ENCODE measurements at regions not wholly inside any gene's neighbourhood (a gene's known extent, or its start where the extent isn't known, plus 50 kb on each side); places are given as distances from the start of the nearest gene placed in this dataset.

DNA sequence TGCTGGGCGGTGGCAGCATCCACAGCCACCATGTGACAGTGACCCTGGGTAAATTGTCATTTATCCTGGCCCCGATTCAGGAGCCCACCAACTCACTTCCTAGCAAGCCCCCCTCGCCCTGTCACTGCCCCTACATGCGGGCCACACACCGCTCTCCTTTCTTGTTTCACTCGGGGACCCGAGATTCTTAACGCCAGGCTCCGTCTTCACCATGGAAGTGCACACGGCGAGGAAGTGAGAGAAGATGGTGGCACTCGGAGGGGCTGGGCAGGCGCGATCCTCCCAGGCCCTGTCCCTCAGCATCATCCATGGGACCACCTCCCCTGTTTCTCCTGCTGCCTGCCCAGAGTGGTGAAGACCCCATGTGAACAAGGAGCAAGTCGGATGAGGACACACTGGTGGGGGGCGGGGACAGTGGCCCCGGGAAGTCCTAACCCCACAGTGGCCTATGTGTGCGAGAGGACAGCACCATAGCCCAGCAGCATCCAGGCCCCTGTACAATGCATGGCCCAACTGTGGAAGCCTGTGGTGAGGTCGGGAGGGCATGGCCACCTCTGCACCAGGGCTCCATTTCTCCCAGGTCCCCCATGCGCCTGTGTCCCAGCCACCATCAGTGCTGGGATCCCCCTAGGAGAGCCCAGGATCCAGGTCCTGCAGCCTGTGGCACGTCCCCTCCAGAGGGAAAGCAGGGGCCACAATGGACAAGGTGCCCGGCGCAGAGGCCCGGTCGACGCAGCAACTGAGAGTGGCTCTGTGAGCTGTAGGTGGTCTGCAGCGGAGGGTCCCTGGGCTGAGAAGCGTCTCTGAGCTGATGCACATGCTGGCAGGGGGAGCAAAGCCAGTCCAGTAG lies 262.8 kb downstream of the BRD1 start:
- H3K27me3 ChIP-seq (ENCODE audit: control insufficient read depth in 2 of 2, insufficient read depth in 2 of 2, low read length in 2 of 2): no peaks in the 10 kb centered on the region
- no peaks in the 10 kb centered on the region for H3K36me3 ChIP-seq (ENCODE audit: control insufficient read depth in 2 of 2, insufficient read depth in 2 of 2, low read length in 2 of 2)
- H3K9ac ChIP-seq (ENCODE audit: low read depth in 1 of 2, low read length in 2 of 2): no peak overlapping the region
- H3K4me1 ChIP-seq (ENCODE audit: control insufficient read depth in 2 of 2, insufficient read depth in 2 of 2, low read length in 2 of 2): no peaks in the 10 kb centered on the region
- H3K27ac ChIP-seq (ENCODE audit: low read depth in 2 of 2, low read length in 2 of 2): no peak overlapping the region
- no peaks in the 10 kb centered on the region for H3K9me3 ChIP-seq (ENCODE audit: control insufficient read depth in 2 of 2, low read length in 2 of 2)
- no peak overlapping the region for H3K4me3 ChIP-seq (ENCODE audit: low read length in 2 of 2)

DNA sequence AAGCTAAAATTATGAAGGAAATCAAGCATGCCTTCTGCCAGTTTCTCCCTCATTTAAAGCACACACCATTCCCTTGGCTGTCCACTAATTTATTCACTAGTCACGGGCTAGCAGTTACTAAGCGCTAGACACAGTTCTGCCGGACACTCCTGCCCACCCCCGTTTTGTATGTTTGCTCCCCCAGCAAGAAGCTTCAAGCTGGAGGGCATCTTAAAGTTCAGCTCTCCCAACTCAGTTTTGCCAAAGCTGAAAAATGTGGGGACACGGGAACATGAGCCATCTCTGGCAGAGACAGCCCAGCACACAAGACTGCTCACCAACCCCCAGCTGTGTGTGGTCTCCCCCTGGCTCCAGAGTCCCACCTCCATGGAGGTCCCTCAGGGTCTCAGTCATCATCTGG lies 263.6 kb downstream of the BRD1 start:
- no peaks in the 10 kb centered on the region for H3K36me3 ChIP-seq (ENCODE audit: control insufficient read depth in 2 of 2, insufficient read depth in 2 of 2, low read length in 2 of 2)

DNA sequence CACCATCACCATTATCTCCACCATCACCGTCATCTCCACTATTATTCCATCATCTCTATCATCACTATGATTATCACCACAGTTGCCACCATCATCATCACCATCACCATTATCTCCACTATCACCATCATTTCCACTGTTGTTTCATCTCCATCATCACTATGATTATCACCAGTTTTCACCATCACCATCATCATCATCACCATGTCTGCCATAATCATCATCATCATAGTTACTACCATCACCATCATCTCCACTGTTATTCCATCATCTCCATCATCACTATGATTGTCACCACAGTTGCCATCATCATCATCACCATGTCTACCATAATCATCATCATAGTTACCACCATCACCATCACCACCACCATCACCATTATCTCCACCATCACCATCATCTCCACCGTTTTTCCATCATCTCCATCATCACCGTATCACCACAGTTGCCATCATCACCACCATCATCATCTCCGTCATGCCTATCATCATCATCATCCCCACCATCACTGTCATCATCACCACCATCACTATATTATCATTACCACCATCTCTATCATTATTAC lies 264.9 kb downstream of the BRD1 start:
- Histone ChIP-seq H3K27ac (ENCODE audit: low read depth in 2 of 2, low read length in 2 of 2) (no peak overlapping the region), H3K27me3 (ENCODE audit: control insufficient read depth in 2 of 2, insufficient read depth in 2 of 2, low read length in 2 of 2) (no peaks in the 10 kb centered on the region), H3K4me3 (ENCODE audit: low read length in 2 of 2) (no peak overlapping the region), H3K9me3 (ENCODE audit: control insufficient read depth in 2 of 2, low read length in 2 of 2) (no peaks in the 10 kb centered on the region), H3K36me3 (ENCODE audit: control insufficient read depth in 2 of 2, insufficient read depth in 2 of 2, low read length in 2 of 2) (no peaks in the 10 kb centered on the region), H3K9ac (ENCODE audit: low read depth in 1 of 2, low read length in 2 of 2) (no peak overlapping the region), H3K4me1 (ENCODE audit: control insufficient read depth in 2 of 2, insufficient read depth in 2 of 2, low read length in 2 of 2) (no peaks in the 10 kb centered on the region)

More for the DNA sequence above, 263.6 kb downstream of the BRD1 start:
- H3K27me3 ChIP-seq (ENCODE audit: control insufficient read depth in 2 of 2, insufficient read depth in 2 of 2, low read length in 2 of 2): no peaks in the 10 kb centered on the region
- no peaks in the 10 kb centered on the region for H3K9me3 ChIP-seq (ENCODE audit: control insufficient read depth in 2 of 2, low read length in 2 of 2)
- H3K9ac ChIP-seq (ENCODE audit: low read depth in 1 of 2, low read length in 2 of 2): no peak overlapping the region
- no peak overlapping the region for H3K4me3 ChIP-seq (ENCODE audit: low read length in 2 of 2)
- H3K27ac ChIP-seq (ENCODE audit: low read depth in 2 of 2, low read length in 2 of 2): no peak overlapping the region
- no peaks in the 10 kb centered on the region for H3K4me1 ChIP-seq (ENCODE audit: control insufficient read depth in 2 of 2, insufficient read depth in 2 of 2, low read length in 2 of 2)

DNA sequence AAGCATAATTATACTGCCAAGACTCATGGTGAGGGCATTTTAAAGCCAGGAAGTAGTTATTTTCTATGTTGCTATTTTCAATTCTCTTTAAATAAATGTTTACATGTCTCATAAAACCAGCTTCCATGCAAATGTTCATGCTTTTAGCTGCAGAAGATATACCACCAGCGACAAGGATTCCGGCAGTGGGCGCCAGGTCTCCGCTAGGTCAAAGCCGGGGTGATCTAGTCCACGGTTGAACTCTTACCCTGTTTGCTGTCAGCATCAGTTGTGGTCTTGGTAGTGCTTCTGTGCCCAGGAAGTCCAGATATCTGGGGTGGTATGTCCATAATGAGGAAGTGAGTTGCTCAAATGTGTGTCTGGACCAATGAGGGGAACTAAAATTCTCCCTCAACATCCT lies 265.7 kb downstream of the BRD1 start:
- Histone ChIP-seq H3K9me3 (ENCODE audit: control insufficient read depth in 2 of 2, low read length in 2 of 2) (no peaks in the 10 kb centered on the region), H3K4me1 (ENCODE audit: control insufficient read depth in 2 of 2, insufficient read depth in 2 of 2, low read length in 2 of 2) (no peaks in the 10 kb centered on the region), H3K9ac (ENCODE audit: low read depth in 1 of 2, low read length in 2 of 2) (no peak overlapping the region), H3K36me3 (ENCODE audit: control insufficient read depth in 2 of 2, insufficient read depth in 2 of 2, low read length in 2 of 2) (no peaks in the 10 kb centered on the region), H3K27me3 (ENCODE audit: control insufficient read depth in 2 of 2, insufficient read depth in 2 of 2, low read length in 2 of 2) (no peaks in the 10 kb centered on the region), H3K4me3 (ENCODE audit: low read length in 2 of 2) (no peak overlapping the region), H3K27ac (ENCODE audit: low read depth in 2 of 2, low read length in 2 of 2) (no peak overlapping the region)

DNA sequence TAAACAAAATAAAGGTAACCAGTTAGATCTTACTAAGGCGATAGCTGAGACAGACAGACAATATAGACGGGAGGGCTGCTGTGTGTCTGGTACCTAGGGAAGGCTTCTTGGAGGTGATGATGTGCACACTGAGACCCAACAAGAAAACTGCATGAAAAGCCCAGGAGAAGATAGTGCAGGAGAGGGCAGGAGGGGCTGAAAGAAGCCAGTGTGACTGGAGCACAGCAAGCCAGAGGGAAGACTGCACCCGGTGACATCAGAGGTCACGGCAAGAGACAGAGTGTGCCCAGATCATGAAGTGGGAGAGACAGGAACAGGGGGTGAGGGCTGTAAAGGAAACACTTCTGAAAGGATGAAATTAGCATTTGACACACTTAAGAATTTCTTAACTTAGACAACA lies 266.3 kb downstream of the BRD1 start:
- no peaks in the 10 kb centered on the region for H3K9me3 ChIP-seq (ENCODE audit: control insufficient read depth in 2 of 2, low read length in 2 of 2)
- H3K27ac ChIP-seq (ENCODE audit: low read depth in 2 of 2, low read length in 2 of 2): no peak overlapping the region
- no peaks in the 10 kb centered on the region for H3K27me3 ChIP-seq (ENCODE audit: control insufficient read depth in 2 of 2, insufficient read depth in 2 of 2, low read length in 2 of 2)
- H3K4me3 ChIP-seq (ENCODE audit: low read length in 2 of 2): no peak overlapping the region
- no peak overlapping the region for H3K9ac ChIP-seq (ENCODE audit: low read depth in 1 of 2, low read length in 2 of 2)
- no peaks in the 10 kb centered on the region for H3K36me3 ChIP-seq (ENCODE audit: control insufficient read depth in 2 of 2, insufficient read depth in 2 of 2, low read length in 2 of 2)
- H3K4me1 ChIP-seq (ENCODE audit: control insufficient read depth in 2 of 2, insufficient read depth in 2 of 2, low read length in 2 of 2): no peaks in the 10 kb centered on the region

DNA sequence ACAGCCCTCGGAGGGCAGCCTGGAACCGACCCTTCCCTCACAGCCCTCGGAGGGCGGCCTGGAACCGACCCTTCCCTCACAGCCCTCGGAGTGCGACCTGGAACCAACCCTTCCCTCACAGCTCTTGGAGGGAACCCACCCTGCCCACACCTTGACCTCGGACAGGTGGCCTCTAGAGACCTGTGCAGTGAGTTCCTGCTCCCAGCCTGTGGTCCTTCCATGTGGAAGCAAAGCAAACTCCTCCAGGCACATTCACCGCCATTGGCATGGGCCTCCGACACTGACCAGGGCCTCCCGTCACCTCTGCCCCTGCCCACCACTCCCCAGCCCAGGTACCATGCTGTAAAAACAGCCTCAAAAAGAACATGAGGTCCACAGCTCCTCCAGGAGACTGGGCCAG lies 272.1 kb downstream of the BRD1 start:
- Histone ChIP-seq H3K9ac (ENCODE audit: low read depth in 1 of 2, low read length in 2 of 2) (no peak overlapping the region), H3K4me1 (ENCODE audit: control insufficient read depth in 2 of 2, insufficient read depth in 2 of 2, low read length in 2 of 2) (no peaks in the 10 kb centered on the region), H3K27me3 (ENCODE audit: control insufficient read depth in 2 of 2, insufficient read depth in 2 of 2, low read length in 2 of 2) (no peaks in the 10 kb centered on the region), H3K4me3 (ENCODE audit: low read length in 2 of 2) (no peak overlapping the region), H3K36me3 (ENCODE audit: control insufficient read depth in 2 of 2, insufficient read depth in 2 of 2, low read length in 2 of 2) (no peaks in the 10 kb centered on the region), H3K9me3 (ENCODE audit: control insufficient read depth in 2 of 2, low read length in 2 of 2) (peaks cover 0 to 2% of the 10 kb centered on the region in 2 donors), H3K27ac (ENCODE audit: low read depth in 2 of 2, low read length in 2 of 2) (no peak overlapping the region)

DNA sequence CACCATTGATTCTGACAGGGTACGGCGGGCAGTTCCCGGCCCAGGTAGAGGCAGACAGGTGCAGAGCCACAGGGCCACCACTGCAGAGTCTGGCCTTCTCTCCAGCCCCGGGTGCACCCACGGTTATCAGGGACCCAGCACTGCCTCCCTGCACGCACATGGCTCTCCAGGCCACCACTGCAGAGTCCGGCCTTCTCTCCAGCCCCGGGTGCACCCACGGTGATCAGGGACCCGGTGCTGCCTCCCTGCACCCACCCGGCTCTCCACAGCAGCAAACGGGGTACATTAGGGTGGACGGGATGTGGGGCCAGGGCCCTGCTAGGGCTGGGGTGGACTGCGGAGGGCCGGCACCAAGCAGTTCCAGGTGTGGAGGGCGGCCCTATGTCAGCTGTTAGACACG lies 272.9 kb downstream of the BRD1 start:
- Histone ChIP-seq H3K27me3 (ENCODE audit: control insufficient read depth in 2 of 2, insufficient read depth in 2 of 2, low read length in 2 of 2) (no peaks in the 10 kb centered on the region), H3K9me3 (ENCODE audit: control insufficient read depth in 2 of 2, low read length in 2 of 2) (peaks cover 0 to 2% of the 10 kb centered on the region in 2 donors), H3K4me1 (ENCODE audit: control insufficient read depth in 2 of 2, insufficient read depth in 2 of 2, low read length in 2 of 2) (no peaks in the 10 kb centered on the region), H3K4me3 (ENCODE audit: low read length in 2 of 2) (no peak overlapping the region), H3K27ac (ENCODE audit: low read depth in 2 of 2, low read length in 2 of 2) (no peak overlapping the region), H3K36me3 (ENCODE audit: control insufficient read depth in 2 of 2, insufficient read depth in 2 of 2, low read length in 2 of 2) (no peaks in the 10 kb centered on the region), H3K9ac (ENCODE audit: low read depth in 1 of 2, low read length in 2 of 2) (no peak overlapping the region)

DNA sequence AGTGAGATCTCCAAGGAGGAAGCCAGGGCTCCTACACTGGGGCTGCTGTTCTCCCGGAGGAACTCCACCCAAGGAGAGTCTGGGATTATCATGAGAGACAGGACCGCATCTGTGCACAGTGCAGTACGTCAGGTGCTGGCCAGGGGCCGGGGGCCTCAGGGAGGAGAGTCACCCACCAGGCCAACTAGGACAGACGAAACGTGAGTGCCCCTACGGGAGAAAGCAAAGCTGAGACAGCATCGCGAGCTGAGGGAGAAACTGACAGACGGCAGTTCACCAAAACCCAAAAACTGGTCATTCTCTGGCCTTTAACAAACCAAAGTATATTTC lies 273.4 kb downstream of the BRD1 start:
- no peaks in the 10 kb centered on the region for H3K36me3 ChIP-seq (ENCODE audit: control insufficient read depth in 2 of 2, insufficient read depth in 2 of 2, low read length in 2 of 2)
- H3K9ac ChIP-seq (ENCODE audit: low read depth in 1 of 2, low read length in 2 of 2): no peak overlapping the region
- H3K4me3 ChIP-seq (ENCODE audit: low read length in 2 of 2): no peak overlapping the region
- peaks cover 0 to 2% of the 10 kb centered on the region in 2 donors for H3K9me3 ChIP-seq (ENCODE audit: control insufficient read depth in 2 of 2, low read length in 2 of 2)
- no peaks in the 10 kb centered on the region for H3K4me1 ChIP-seq (ENCODE audit: control insufficient read depth in 2 of 2, insufficient read depth in 2 of 2, low read length in 2 of 2)
- H3K27me3 ChIP-seq (ENCODE audit: control insufficient read depth in 2 of 2, insufficient read depth in 2 of 2, low read length in 2 of 2): no peaks in the 10 kb centered on the region
- H3K27ac ChIP-seq (ENCODE audit: low read depth in 2 of 2, low read length in 2 of 2): no peak overlapping the region

DNA sequence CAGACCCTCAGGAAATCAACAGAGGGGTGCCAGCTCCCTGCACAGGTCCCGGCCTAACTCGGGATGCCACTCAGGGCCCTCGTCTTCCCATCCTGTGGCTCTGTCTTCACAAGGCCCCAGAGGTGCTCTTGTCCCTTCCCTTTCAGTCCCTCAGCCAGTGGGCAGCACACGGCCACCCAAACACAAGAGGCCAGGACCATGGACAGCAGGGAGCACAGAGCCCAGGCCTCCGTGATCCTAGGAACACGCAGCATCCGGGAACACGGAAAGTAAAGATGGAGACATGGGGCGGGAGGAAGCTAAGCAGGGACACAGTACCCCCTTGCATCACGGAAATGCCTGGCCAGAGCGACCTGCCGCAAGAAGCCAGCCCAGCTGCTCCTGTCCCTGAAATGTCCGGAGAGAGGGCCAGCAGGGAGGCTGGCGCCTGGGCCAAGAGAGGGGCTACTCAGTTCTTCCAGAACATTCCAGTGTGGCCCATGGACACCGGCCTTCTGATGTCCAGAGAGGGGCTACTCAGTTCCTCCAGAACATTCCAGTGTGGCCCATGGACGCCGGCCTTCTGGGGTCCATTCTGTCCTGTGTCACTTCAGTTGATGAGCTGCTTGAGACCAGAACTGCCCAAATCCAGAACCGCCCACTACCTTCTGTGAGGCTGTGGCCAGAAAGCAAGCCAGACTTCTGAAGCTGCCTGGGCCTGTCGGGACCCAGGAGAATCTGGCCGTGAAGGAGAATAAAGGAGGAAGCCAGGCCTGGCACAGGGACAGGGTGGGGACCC lies 274.0 kb downstream of the BRD1 start:
- Histone ChIP-seq H3K4me1 (ENCODE audit: control insufficient read depth in 2 of 2, insufficient read depth in 2 of 2, low read length in 2 of 2) (no peaks in the 10 kb centered on the region), H3K9ac (ENCODE audit: low read depth in 1 of 2, low read length in 2 of 2) (no peak overlapping the region), H3K36me3 (ENCODE audit: control insufficient read depth in 2 of 2, insufficient read depth in 2 of 2, low read length in 2 of 2) (no peaks in the 10 kb centered on the region), H3K4me3 (ENCODE audit: low read length in 2 of 2) (no peak overlapping the region), H3K27me3 (ENCODE audit: control insufficient read depth in 2 of 2, insufficient read depth in 2 of 2, low read length in 2 of 2) (no peaks in the 10 kb centered on the region), H3K27ac (ENCODE audit: low read depth in 2 of 2, low read length in 2 of 2) (no peak overlapping the region), H3K9me3 (ENCODE audit: control insufficient read depth in 2 of 2, low read length in 2 of 2) (peaks cover 0 to 2% of the 10 kb centered on the region in 2 donors)

DNA sequence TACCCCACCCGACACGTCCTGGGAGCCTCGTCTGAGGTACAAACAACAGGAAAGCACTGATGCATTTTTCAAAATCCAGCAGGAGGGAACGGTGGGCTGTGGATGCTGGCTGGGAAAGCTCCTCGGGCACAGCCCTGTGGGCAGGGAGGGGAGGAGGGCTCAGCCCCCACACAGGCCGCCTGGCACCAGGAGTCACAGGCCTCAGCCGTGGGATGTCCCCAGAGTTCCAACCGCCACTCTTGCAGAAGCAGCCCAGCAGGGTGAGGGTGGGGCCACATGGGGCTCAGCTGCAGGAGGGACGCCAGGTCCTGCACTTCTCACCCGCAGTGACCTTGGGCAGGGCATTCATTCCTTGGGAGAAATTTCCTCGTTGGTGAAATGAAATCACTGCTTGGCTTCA lies 274.6 kb downstream of the BRD1 start:
- Histone ChIP-seq H3K9ac (ENCODE audit: low read depth in 1 of 2, low read length in 2 of 2) (no peak overlapping the region), H3K36me3 (ENCODE audit: control insufficient read depth in 2 of 2, insufficient read depth in 2 of 2, low read length in 2 of 2) (no peaks in the 10 kb centered on the region), H3K27ac (ENCODE audit: low read depth in 2 of 2, low read length in 2 of 2) (no peak overlapping the region), H3K4me1 (ENCODE audit: control insufficient read depth in 2 of 2, insufficient read depth in 2 of 2, low read length in 2 of 2) (no peaks in the 10 kb centered on the region), H3K4me3 (ENCODE audit: low read length in 2 of 2) (no peak overlapping the region), H3K9me3 (ENCODE audit: control insufficient read depth in 2 of 2, low read length in 2 of 2) (peaks cover 0 to 2% of the 10 kb centered on the region in 2 donors), H3K27me3 (ENCODE audit: control insufficient read depth in 2 of 2, insufficient read depth in 2 of 2, low read length in 2 of 2) (no peaks in the 10 kb centered on the region)
